GM06990 (cell line): ENCODE measurements at regions not wholly inside any gene's neighbourhood (a gene's known extent, or its start where the extent isn't known, plus 50 kb on each side); places are given as distances from the start of the nearest gene placed in this dataset.
"Not testable (repeated sequence)": the region's sequence is repeated elsewhere in the genome, so short reads cannot be mapped to it uniquely, and the experiment has no call there.

Experiments
- DNase-seq: peaks from one replicate; pipeline ENCODE4 v3.0.0-alpha.2; 2011; ENCODE audit not compliant: insufficient read length; ENCODE audit errors: extremely low read depth
- H3K27me3 ChIP-seq: replicated peaks from 2 replicates; pipeline ENCODE4 v1.6.0; 2011; ENCODE audit warnings: low read length; ENCODE audit not compliant: control insufficient read depth, insufficient read depth
- H3K36me3 ChIP-seq: 2 replicates; pipeline ENCODE4 v1.5.1; 2011; ENCODE audit warnings: low read length; ENCODE audit not compliant: control insufficient read depth, insufficient read depth
- H3K4me3 ChIP-seq: replicated peaks from 2 replicates; pipeline ENCODE4 v1.5.1; 2011; ENCODE audit warnings: low read depth, mild to moderate bottlenecking, control low read depth, low read length
- CTCF ChIP-seq: IDR thresholded peaks from 2 replicates; pipeline ENCODE4 v1.5.1; 2011; ENCODE audit warnings: low read length, control low read depth, mild to moderate bottlenecking, inconsistent platforms; ENCODE audit not compliant: insufficient read depth, poor library complexity, severe bottlenecking

- Histone ChIP-seq H3K4me3 (no peak overlapping the region), H3K36me3 (no peaks in the 10 kb centered on the region), H3K27me3 (no peaks in the 10 kb centered on the region)
- TF ChIP-seq CTCF, result no peak
- no peak for DNase-seq
Observed at GRCh38 chr2:187037310-187037709, 188.3 kb upstream of the ZSWIM2 start.

- no peaks in the 10 kb centered on the region for H3K27me3 ChIP-seq
- H3K36me3 ChIP-seq, result no peaks in the 10 kb centered on the region
- no peak for TF ChIP-seq CTCF
- DNase-seq, result no peak
- no peak overlapping the region for H3K4me3 ChIP-seq
Observed at GRCh38 chr2:187034434-187034833, 185.5 kb upstream of the ZSWIM2 start.

- no peaks in the 10 kb centered on the region for H3K36me3 ChIP-seq
- TF ChIP-seq CTCF, result no peak
- DNase-seq, result no peak
- no peaks in the 10 kb centered on the region for H3K27me3 ChIP-seq
- no peak overlapping the region for H3K4me3 ChIP-seq
Observed at GRCh38 chr2:187024739-187025138, 175.8 kb upstream of the ZSWIM2 start.

- H3K27me3 ChIP-seq, H3K36me3 ChIP-seq, DNase-seq, H3K4me3 ChIP-seq: not testable (repeated sequence)
Observed at GRCh38 chr2:187023996-187024395, 175.0 kb upstream of the ZSWIM2 start.

- no peaks in the 10 kb centered on the region for H3K27me3 ChIP-seq
- no peak overlapping the region for H3K4me3 ChIP-seq
- no peaks in the 10 kb centered on the region for H3K36me3 ChIP-seq
- TF ChIP-seq CTCF, result no peak
- no peak for DNase-seq
Observed at GRCh38 chr2:187017438-187017837, 168.5 kb upstream of the ZSWIM2 start.

- no peak for TF ChIP-seq CTCF
- H3K27me3 ChIP-seq, result no peaks in the 10 kb centered on the region
- no peak for DNase-seq
- H3K36me3 ChIP-seq, result no peaks in the 10 kb centered on the region
- no peak overlapping the region for H3K4me3 ChIP-seq
Observed at GRCh38 chr2:187013058-187013457, 164.1 kb upstream of the ZSWIM2 start.
